GM12872 (cell line): ENCODE measurements at regions not wholly inside any gene's neighbourhood (a gene's known extent, or its start where the extent isn't known, plus 50 kb on each side); places are given as distances from the start of the nearest gene placed in this dataset.

Experiments
- CTCF ChIP-seq: IDR thresholded peaks from 3 replicates; pipeline ENCODE4 v1.5.1; 2011; ENCODE audit warnings: low read depth, mild to moderate bottlenecking, low read length, moderate library complexity; ENCODE audit not compliant: insufficient read depth

DNA sequence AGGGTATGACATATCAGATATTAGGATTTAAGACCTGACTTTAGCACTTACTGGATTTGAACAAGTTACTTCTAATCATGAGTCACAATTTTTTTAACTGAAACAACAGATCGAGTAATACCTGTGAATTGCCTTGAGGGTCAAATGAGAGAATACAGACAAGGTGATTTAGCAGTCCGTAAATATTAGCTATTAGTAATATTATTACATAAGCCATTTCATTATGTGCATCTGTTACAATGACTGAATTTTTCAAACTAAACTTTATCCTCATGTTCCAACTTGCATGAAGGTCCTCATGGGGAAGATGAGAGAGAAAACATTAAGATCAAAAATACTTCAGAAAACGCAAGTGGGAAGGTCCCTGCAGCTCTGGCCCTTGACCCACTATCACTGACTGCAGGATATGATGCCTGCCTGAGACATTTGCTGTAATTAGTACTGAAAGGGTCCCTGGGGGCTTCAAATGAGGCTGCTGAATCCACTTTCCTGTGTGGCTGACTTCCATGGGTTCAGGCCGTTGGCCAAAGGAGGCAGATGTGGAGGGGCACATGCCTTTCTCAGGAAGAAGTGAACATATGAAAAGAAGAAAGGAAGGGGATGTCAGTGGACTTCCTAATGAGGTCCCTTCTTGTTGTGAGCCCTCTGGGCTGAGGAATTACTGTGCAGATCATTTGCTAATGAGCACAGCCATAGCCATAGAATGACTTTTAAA lies 441.7 kb downstream of the CDH11 start:
- no peak for TF ChIP-seq CTCF

DNA sequence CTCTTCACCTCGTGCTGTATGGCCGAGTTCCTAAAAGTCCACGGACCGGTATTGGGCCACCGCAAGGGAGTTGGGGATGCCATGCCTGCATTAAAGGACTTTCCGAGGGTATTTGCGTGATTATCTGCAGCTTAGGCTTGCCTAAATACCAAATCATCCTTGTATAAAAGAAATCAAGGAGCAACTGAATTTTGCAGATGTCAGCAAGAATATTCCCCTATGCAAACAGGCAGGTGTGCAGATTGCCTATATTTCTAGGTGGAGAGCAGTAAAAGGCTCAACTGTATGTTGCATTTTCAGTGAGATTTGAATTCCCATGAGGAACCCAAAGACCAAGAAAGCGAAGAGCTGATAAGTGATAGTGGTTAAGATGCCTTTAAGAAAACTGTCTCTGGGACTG lies 452.3 kb downstream of the CDH11 start:
- no peak for TF ChIP-seq CTCF

DNA sequence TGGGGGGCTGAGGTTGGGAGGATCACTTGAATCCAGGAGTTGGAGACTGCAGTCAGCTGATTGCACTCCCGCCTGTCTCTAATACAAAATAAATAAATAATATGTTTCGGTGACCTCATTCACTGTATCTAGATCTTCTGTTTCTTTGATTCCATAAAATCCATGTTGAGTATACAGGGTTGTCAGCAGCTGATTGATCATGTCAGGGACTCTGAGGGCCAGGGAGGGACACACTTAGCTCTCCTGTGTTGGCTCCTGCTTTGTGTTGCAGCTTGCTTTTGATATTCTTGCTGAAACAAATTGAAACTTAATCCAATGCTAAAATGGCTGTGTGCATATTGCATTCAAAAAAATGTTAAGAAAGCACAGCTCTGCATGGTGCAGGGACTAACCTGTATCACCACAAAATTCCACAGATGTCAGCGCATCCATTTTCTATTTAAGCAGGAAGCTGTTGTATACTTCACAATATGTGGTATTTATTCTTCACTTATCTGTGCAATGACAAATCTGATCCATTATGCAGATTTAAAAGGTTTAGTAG lies 454.5 kb downstream of the CDH11 start:
- TF ChIP-seq CTCF: no peak

GRCh38 chr16:64659866-64660265 lies 462.0 kb downstream of the CDH11 start:
- no peak for TF ChIP-seq CTCF

GRCh38 chr16:64657316-64658011 lies 464.4 kb downstream of the CDH11 start:
- no peak for TF ChIP-seq CTCF

GRCh38 chr16:64656471-64656870 lies 465.4 kb downstream of the CDH11 start:
- TF ChIP-seq CTCF: no peak

GRCh38 chr16:64654178-64654577 lies 467.7 kb downstream of the CDH11 start:
- no peak for TF ChIP-seq CTCF
